SJSA1 (cell line): ENCODE measurements at regions not wholly inside any gene's neighbourhood (a gene's known extent, or its start where the extent isn't known, plus 50 kb on each side); places are given as distances from the start of the nearest gene placed in this dataset.

ENCODE experiments used
- DNase-seq, 2 experiments: peaks; one replicate each; pipeline ENCODE4 v3.0.0-alpha.2; 2015 to 2020; ENCODE audit warnings: low spot score in 2 of 2, low read depth in 1 of 2
- H3K27ac ChIP-seq: fragments of 250-450 bp; sonication (Bioruptor Pico); 2 replicates; pipeline ENCODE4 v1.5.1; 2020; ENCODE audit warnings: mild to moderate bottlenecking, moderate library complexity
- H3K27me3 ChIP-seq: fragments of 250-450 bp; sonication (Bioruptor Pico); replicated peaks from 2 replicates; pipeline ENCODE4 v1.5.1; 2020; ENCODE audit warnings: mild to moderate bottlenecking, moderate library complexity
- H3K36me3 ChIP-seq: fragments of 250-450 bp; sonication (Bioruptor Pico); 2 replicates; pipeline ENCODE4 v1.5.1; 2020; ENCODE audit warnings: mild to moderate bottlenecking
- H3K4me1 ChIP-seq: fragments of 250-450 bp; sonication (Bioruptor Pico); replicated peaks from 2 replicates; pipeline ENCODE4 v1.6.1; 2021; ENCODE audit warnings: mild to moderate bottlenecking
- H3K4me3 ChIP-seq: fragments of 250-450 bp; sonication (Bioruptor Pico); 2 replicates; pipeline ENCODE4 v1.5.1; 2020; ENCODE audit warnings: mild to moderate bottlenecking
- H3K9me3 ChIP-seq: fragments of 250-450 bp; sonication (Bioruptor Pico); replicated peaks from 2 replicates; pipeline ENCODE4 v1.5.1; 2020; ENCODE audit warnings: mild to moderate bottlenecking

DNA sequence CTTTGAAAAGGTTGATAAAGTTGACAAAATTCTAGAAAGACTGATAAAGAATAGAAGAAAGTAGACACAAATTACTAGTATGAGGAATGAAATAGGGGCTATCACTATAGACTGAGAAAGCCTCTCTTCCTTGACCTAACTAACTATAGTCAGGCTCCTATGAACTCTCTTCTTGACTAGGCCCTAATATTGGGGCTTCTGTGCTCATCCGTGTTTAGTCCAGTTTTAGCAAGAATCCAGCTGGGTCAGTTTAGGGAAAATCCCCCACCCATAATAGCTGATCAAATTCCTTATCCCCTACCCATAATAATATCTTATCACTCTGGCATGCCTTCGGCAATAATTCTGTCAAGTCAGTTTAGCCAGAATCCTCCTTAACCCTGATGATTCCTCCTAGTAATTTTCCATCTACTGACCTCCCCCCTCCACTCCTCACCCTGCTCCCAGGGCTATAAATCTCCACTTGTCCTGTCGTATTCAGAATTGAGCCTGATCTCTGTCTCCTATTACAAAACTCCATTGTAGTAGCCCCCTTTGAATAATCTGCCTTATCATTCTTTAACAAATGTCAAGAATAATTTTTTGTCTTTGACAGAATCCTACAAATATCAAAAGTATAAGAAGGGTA is 138.1 kb downstream of the TFAP2A start:
- H3K27ac ChIP-seq, result peak overlapping the region; percentile 42
- no peak for DNase-seq
- H3K9me3 ChIP-seq, result no peaks in the 10 kb centered on the region
- no peaks in the 10 kb centered on the region for H3K27me3 ChIP-seq
- peaks cover 26% of the 10 kb centered on the region for H3K4me1 ChIP-seq
- H3K36me3 ChIP-seq, result no peaks in the 10 kb centered on the region
- no peak overlapping the region for H3K4me3 ChIP-seq

DNA sequence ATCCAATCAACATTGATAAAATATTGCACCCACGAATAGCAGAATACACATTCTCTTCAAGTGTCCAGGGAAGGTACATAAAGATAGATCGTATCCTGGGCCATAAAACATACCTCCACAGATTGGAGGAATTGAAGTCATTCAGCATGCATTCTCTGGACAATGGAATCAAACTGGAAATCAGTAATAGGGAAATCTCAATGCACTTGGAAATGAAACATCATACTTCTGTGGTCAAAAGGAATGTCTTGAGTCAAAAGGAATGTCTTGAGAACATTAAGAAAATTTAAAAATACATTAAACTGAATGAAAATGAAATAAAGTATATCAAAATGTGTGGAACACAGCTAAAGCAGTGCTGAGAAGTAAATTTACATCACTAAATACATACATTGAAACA is 138.8 kb downstream of the TFAP2A start:
- Histone ChIP-seq H3K27ac (peak overlapping the region; percentile 42), H3K4me1 (peaks cover 33% of the 10 kb centered on the region), H3K9me3 (no peaks in the 10 kb centered on the region), H3K36me3 (no peaks in the 10 kb centered on the region), H3K4me3 (no peak overlapping the region), H3K27me3 (no peaks in the 10 kb centered on the region)
- peak in 1 of 2 experiments; percentile 32 for DNase-seq

DNA sequence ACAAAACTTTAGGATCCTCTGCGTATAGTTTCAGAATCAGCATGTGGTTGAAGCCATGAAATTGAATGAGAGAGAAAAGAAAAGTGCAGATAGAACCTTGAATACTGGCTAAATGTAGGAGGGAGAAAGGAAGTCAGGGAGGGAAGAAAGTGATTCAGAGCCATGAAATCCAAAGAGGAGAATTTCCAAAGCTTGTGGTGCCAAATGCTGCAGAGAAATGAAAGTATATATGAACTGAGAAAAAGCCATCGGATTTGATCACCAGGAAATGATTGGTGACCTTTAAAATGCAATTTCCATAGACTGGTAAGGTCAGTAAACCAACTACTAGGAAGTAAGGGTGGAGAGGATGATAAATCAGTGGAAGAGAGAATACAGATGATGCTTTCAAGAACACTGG is 142.3 kb downstream of the TFAP2A start:
- H3K9me3 ChIP-seq, result no peaks in the 10 kb centered on the region
- H3K27ac ChIP-seq, result no peak overlapping the region
- H3K4me1 ChIP-seq, result peaks cover 42% of the 10 kb centered on the region
- H3K27me3 ChIP-seq, result no peaks in the 10 kb centered on the region
- no peak for DNase-seq
- H3K36me3 ChIP-seq, result no peaks in the 10 kb centered on the region
- no peak overlapping the region for H3K4me3 ChIP-seq

DNA sequence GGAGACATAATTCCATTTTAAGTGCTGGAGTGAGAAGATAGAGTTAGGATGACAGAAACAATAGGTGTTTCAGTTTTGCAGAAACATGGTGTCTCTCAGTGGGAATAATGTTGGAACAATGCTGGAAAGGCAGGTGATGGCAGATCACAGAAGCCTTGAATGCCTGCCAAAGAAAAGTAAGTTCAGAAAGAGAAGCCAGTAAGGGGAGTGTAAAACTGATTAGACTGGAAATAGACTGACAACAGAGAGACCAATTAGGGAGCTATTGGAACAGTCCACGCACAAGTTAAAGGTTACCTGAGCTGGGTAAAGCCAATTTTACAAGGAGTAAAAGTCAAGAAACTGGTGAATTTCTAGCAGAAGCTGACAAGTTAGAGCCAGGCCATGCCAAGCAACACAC is 142.9 kb downstream of the TFAP2A start:
- H3K9me3 ChIP-seq, result no peaks in the 10 kb centered on the region
- H3K4me1 ChIP-seq, result peaks cover 42% of the 10 kb centered on the region
- H3K27ac ChIP-seq, result no peak overlapping the region
- no peak overlapping the region for H3K4me3 ChIP-seq
- no peaks in the 10 kb centered on the region for H3K27me3 ChIP-seq
- no peak for DNase-seq
- H3K36me3 ChIP-seq, result no peaks in the 10 kb centered on the region

DNA sequence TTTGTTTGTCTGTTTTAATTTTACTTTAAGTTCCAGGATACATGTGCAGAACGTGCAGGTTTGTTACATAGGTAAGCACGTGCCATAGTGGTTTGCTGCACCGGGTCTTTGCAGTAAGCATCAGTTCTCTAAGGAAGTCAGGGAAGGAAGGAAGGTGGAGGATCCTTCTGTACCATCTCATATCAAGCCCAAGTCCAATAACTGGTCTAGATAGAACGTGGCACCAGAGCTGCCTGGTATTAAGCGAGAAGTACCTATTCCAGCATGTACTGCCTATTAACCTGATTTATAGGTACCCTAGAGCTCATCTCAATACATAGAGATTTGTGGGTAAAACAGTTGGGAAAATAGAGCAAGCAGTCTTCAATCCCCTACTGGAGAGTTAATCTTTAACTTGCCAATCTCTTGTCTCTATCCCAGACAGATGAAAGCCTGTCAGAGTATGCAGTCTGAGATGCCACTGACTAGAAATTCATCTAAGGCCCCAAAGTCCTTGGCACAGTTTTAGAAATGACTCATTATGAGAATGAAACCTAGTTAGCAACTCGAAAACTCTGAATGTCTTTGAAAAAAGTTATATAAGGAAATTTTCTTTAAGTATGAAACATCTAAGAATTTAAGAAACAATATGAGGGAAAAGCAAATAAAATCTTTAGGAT is 144.9 kb downstream of the TFAP2A start:
- H3K4me1 ChIP-seq, result peaks cover 34% of the 10 kb centered on the region
- no peaks in the 10 kb centered on the region for H3K9me3 ChIP-seq
- no peak for DNase-seq
- no peak overlapping the region for H3K4me3 ChIP-seq
- no peaks in the 10 kb centered on the region for H3K27me3 ChIP-seq
- no peak overlapping the region for H3K27ac ChIP-seq
- no peaks in the 10 kb centered on the region for H3K36me3 ChIP-seq

DNA sequence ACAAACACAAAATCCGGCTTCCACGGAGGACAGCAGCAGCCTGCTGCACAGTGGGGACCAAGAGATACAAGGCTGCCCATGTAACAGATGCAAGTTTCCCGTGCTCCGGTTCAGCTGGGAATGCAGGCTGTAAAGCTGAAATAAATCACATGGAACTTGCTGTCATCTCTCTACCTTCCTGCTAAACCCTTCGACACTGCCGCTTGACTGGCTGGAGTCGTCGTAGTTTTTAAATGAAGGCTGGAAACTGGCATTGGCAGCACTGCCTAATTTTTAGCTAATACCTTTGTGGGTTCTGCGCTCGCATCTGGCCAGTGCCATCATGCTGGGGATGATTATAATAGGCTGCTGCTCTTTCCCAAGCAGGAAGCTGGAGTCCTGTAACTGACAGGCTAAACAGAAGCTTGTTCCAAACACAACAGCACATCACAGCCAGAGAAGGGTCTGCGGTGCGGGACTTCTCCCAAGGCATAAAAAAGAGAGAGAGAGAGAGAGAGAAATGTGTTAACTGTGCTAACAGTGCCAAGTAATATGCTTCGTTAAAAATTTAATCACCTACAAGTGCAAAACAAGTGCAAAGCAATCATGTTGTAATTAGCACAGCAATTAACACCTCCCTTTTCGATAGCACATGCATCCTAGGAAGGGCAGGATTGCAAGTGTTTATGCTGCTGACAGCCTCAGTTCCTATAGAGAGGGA is 146.1 kb downstream of the TFAP2A start:
- Histone ChIP-seq H3K4me1 (peaks cover 31% of the 10 kb centered on the region), H3K4me3 (no peak overlapping the region), H3K9me3 (no peaks in the 10 kb centered on the region), H3K36me3 (no peaks in the 10 kb centered on the region), H3K27me3 (no peaks in the 10 kb centered on the region), H3K27ac (no peak overlapping the region)
- no peak for DNase-seq

DNA sequence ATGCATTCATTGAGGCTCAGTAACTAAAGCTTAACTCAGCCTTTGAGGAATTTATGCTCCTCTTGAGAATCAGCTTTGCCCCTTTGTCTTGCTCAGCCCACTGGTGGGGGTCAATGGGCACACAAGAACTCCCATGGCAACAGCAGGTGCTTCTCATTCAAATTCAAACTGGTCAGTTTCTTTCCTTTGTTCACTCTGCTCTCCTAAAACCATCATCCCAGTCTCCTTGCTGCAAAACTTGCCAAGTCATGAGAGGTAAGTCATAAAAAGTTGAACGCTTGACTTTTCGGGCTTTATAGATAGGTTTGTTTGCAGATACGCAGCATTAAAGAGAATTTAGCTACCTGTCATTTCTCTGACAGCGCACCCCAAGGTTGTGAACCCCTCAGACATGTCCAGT is 146.8 kb downstream of the TFAP2A start:
- DNase-seq, result no peak
- H3K27ac ChIP-seq, result no peak overlapping the region
- peaks cover 25% of the 10 kb centered on the region for H3K4me1 ChIP-seq
- H3K27me3 ChIP-seq, result no peaks in the 10 kb centered on the region
- no peaks in the 10 kb centered on the region for H3K9me3 ChIP-seq
- H3K4me3 ChIP-seq, result no peak overlapping the region
- H3K36me3 ChIP-seq, result no peaks in the 10 kb centered on the region

DNA sequence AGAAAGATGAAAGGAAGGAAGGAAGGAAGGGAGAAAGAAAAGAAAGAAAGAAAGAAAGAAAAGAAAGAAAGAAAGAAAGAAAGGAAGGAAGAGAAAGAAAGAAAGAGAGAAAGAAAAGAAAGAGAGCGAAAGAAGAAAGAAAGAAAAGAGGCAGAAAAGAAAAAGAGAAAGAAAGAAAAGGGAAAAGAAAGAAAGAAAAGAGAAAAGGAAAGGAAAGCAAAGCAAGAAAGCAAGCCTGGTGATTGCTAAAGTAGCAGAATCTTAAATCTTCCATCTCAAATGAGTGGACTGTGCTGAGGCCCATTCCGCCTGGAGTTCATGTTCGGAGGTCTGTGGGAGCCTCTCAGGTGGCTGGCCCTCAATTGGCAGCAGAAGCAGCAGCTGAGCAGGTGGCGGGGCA is 148.4 kb downstream of the TFAP2A start:
- Histone ChIP-seq H3K4me3 (no peak overlapping the region), H3K36me3 (no peaks in the 10 kb centered on the region), H3K27ac (no peak overlapping the region), H3K27me3 (no peaks in the 10 kb centered on the region), H3K4me1 (peaks cover 13% of the 10 kb centered on the region), H3K9me3 (no peaks in the 10 kb centered on the region)
- no peak for DNase-seq

DNA sequence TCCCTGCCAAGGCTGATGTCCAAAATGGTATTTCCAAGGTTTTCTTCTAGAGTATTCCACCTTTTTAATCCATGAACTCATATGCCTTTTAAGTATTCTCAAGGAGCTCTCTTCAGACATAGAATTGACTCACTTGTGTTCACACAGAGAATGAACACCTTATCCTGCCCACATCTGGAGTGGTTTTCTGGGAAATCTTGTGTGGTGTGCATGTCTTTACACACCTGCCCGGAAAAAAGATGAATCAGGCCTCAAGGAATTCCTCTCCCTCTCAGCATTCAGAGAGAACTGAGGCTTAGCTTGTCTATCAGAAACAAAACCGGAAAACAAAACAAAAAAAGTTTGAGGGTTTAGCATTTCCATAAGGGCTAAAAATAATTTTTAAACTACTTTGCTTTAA is 148.8 kb downstream of the TFAP2A start:
- no peak overlapping the region for H3K4me3 ChIP-seq
- no peaks in the 10 kb centered on the region for H3K27me3 ChIP-seq
- H3K36me3 ChIP-seq, result no peaks in the 10 kb centered on the region
- H3K4me1 ChIP-seq, result peaks cover 9% of the 10 kb centered on the region
- H3K27ac ChIP-seq, result no peak overlapping the region
- DNase-seq, result no peak
- no peaks in the 10 kb centered on the region for H3K9me3 ChIP-seq

DNA sequence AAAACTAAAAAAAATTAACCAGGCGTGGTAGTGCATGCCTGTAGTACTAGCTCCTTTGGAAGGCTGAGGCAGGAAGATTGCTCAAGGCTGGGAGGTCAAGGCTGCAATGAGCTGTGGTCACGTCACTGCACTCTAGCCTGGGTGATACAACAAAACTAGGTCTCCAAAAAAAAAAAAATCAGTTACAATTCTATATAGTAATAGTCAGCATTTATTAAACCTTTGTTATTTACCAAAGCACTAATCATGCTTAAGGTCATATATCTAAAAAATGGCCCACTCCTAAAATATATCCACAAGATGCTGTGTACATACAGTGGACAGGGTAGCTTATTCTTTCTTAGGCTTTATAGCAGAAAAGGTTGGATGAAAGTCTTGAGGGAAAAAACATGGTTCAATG is 152.4 kb downstream of the TFAP2A start:
- Histone ChIP-seq H3K27ac (no peak overlapping the region), H3K9me3 (no peaks in the 10 kb centered on the region)
- no peak for DNase-seq

DNA sequence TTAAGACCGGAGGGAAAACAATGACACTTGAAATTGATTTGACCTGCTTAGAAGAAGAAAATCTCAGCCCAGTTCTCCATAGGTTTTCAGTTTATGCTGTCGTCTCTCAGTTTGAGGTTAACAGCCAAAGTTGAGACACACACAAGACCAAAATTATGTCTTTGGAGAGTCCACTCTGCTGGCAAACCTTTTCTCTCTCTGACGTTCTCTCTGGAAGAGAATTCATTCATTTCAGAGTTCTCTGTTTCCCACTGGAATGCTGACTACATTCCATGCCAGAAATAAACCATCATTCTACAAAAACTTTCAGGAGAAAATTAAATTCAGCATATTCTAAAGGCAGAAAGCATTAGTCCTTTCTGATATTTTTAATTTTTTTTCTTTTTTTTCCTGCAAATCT is 155.2 kb downstream of the TFAP2A start:
- DNase-seq, result no peak

More for the DNA sequence above, 152.4 kb downstream of the TFAP2A start:
- H3K4me3 ChIP-seq, result no peak overlapping the region
- H3K4me1 ChIP-seq, result 0 out of 2 replicates have a peak, but pooled peaks cover 3% of the 10 kb centered on the region
- H3K27me3 ChIP-seq, result no peaks in the 10 kb centered on the region
- H3K36me3 ChIP-seq, result no peaks in the 10 kb centered on the region

DNA sequence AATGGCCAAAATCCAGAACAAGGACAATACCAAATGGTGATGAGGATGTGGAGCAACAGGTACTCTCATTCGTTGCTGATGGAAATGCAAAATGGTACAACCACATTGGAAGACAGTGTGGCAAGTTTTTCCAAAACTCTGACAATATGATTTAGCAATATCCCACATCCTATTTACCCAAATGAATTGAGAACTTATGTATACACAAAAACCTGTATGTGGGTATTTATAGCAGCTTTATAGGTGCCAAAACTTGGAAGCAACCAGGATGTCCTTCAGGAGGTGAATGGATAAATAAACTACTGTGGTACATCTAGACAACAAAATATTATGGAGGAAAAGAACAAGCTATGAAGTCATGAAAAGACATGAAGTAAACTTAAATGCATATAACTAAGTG is 156.5 kb downstream of the TFAP2A start:
- no peak overlapping the region for H3K4me3 ChIP-seq

More for the DNA sequence above, 155.2 kb downstream of the TFAP2A start:
- Histone ChIP-seq H3K9me3 (no peaks in the 10 kb centered on the region), H3K36me3 (no peaks in the 10 kb centered on the region), H3K27me3 (no peaks in the 10 kb centered on the region), H3K4me3 (no peak overlapping the region), H3K27ac (no peak overlapping the region), H3K4me1 (0 out of 2 replicates have a peak, but pooled peaks cover 3% of the 10 kb centered on the region)

DNA sequence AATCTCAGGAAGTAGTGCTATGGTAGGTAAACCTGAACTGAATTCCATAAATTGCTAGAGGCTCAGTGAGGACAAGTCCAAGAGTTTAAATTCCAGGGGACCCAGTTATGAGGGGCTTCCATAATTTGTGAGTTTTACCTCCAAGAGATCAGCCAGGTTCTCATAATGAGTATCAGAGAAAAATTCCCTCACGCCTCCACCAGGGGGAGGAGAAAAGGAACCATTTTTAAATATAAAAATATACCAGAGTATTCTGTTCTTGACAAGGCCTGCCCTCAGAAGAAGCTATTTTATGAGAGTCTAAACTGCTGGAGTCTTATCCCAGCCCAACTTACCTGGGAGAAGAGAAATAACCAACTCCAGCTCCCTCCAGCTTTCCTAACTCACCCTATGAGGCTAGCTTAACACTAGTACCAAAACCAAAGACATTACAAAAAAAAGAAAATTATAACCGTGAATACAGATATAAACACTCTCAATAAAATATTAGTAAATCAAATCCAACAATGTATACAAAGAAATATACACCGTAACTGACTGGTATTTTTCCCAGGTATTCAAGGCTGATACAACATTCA is 158.7 kb downstream of the TFAP2A start:
- Histone ChIP-seq H3K4me1 (0 out of 2 replicates have a peak, but pooled peaks cover 3% of the 10 kb centered on the region), H3K36me3 (no peaks in the 10 kb centered on the region), H3K27me3 (no peaks in the 10 kb centered on the region), H3K4me3 (no peak overlapping the region), H3K27ac (no peak overlapping the region), H3K9me3 (no peaks in the 10 kb centered on the region)
- no peak for DNase-seq

More for the DNA sequence above, 156.5 kb downstream of the TFAP2A start:
- no peaks in the 10 kb centered on the region for H3K36me3 ChIP-seq
- DNase-seq, result no peak
- H3K4me1 ChIP-seq, result 0 out of 2 replicates have a peak, but pooled peaks cover 3% of the 10 kb centered on the region
- no peaks in the 10 kb centered on the region for H3K27me3 ChIP-seq
- no peak overlapping the region for H3K27ac ChIP-seq
- no peaks in the 10 kb centered on the region for H3K9me3 ChIP-seq
